Nephron progenitor cell (in vitro differentiated cells): ENCODE measurements at regions not wholly inside any gene's neighbourhood (a gene's known extent, or its start where the extent isn't known, plus 50 kb on each side); places are given as distances from the start of the nearest gene placed in this dataset.

ENCODE experiments used
- DNase-seq: peaks from one replicate; pipeline ENCODE4 v3.0.0; 2021
- H3K27ac Mint-ChIP-seq: 2 replicates; pipeline ENCODE4 v1.8.0; 2021; ENCODE audit warnings: mild to moderate bottlenecking, moderate library complexity, mixed read lengths
- H3K27me3 Mint-ChIP-seq: 2 replicates; pipeline ENCODE4 v1.8.0; 2021; ENCODE audit warnings: mild to moderate bottlenecking, low read depth, mixed read lengths; ENCODE audit not compliant: poor library complexity
- H3K36me3 Mint-ChIP-seq: 2 replicates; pipeline ENCODE4 v1.8.0; 2021; ENCODE audit warnings: low read depth, mixed read lengths
- H3K4me1 Mint-ChIP-seq: 2 replicates; pipeline ENCODE4 v1.8.0; 2021; ENCODE audit warnings: mixed read lengths
- H3K4me3 Mint-ChIP-seq: 2 replicates; pipeline ENCODE4 v1.8.0; 2021; ENCODE audit warnings: mild to moderate bottlenecking, moderate library complexity, mixed read lengths
- H3K9me3 Mint-ChIP-seq: 2 replicates; pipeline ENCODE4 v1.8.0; 2021; ENCODE audit warnings: mild to moderate bottlenecking, moderate library complexity, mixed read lengths
- CTCF ChIP-seq: fragments of 200-600 bp; sonication (generic); IDR thresholded peaks from 2 replicates; pipeline ENCODE4 v1.5.0; 2021; ENCODE audit warnings: antibody characterized with exemption

- DNase-seq, result no peak
- no peaks in the 10 kb centered on the region for H3K36me3 Mint-ChIP-seq
- no peaks in the 10 kb centered on the region for H3K9me3 Mint-ChIP-seq
- no peak for TF ChIP-seq CTCF
- no peaks in the 10 kb centered on the region for H3K27me3 Mint-ChIP-seq
- no peak overlapping the region for H3K4me3 Mint-ChIP-seq
- H3K4me1 Mint-ChIP-seq, result no peaks in the 10 kb centered on the region
- no peak overlapping the region for H3K27ac Mint-ChIP-seq
Measured at GRCh38 chr4:125911058-125911457, 596.3 kb downstream of the FAT4 start.

GRCh38 chr4:125911481-125911880, 596.7 kb downstream of the FAT4 start:
- no peak for TF ChIP-seq CTCF
- Mint-ChIP-seq H3K27ac (no peak overlapping the region), H3K27me3 (no peaks in the 10 kb centered on the region), H3K36me3 (no peaks in the 10 kb centered on the region), H3K4me1 (no peaks in the 10 kb centered on the region), H3K9me3 (no peaks in the 10 kb centered on the region), H3K4me3 (no peak overlapping the region)
- DNase-seq, result no peak

GRCh38 chr4:125917559-125917958, 602.8 kb downstream of the FAT4 start:
- Mint-ChIP-seq H3K4me3 (no peak overlapping the region), H3K9me3 (no peaks in the 10 kb centered on the region), H3K27me3 (peaks cover 3% of the 10 kb centered on the region), H3K4me1 (no peaks in the 10 kb centered on the region), H3K36me3 (no peaks in the 10 kb centered on the region), H3K27ac (no peak overlapping the region)
- DNase-seq, result no peak
- no peak for TF ChIP-seq CTCF

GRCh38 chr4:125928652-125929051, 613.9 kb downstream of the FAT4 start:
- H3K36me3 Mint-ChIP-seq, result no peaks in the 10 kb centered on the region
- no peak for DNase-seq
- no peak overlapping the region for H3K27ac Mint-ChIP-seq
- no peak overlapping the region for H3K4me3 Mint-ChIP-seq
- no peaks in the 10 kb centered on the region for H3K4me1 Mint-ChIP-seq
- TF ChIP-seq CTCF, result no peak
- peaks cover 7% of the 10 kb centered on the region for H3K9me3 Mint-ChIP-seq
- peaks cover 3% of the 10 kb centered on the region for H3K27me3 Mint-ChIP-seq

- no peaks in the 10 kb centered on the region for H3K27me3 Mint-ChIP-seq
- no peak for DNase-seq
- no peak overlapping the region for H3K27ac Mint-ChIP-seq
- no peak overlapping the region for H3K4me3 Mint-ChIP-seq
- H3K36me3 Mint-ChIP-seq, result no peaks in the 10 kb centered on the region
- no peaks in the 10 kb centered on the region for H3K4me1 Mint-ChIP-seq
- H3K9me3 Mint-ChIP-seq, result peaks cover 10% of the 10 kb centered on the region
- TF ChIP-seq CTCF, result no peak
Measured at GRCh38 chr4:125938541-125938940, 623.8 kb downstream of the FAT4 start.

GRCh38 chr4:125940426-125940825, 625.7 kb downstream of the FAT4 start:
- no peaks in the 10 kb centered on the region for H3K4me1 Mint-ChIP-seq

More at GRCh38 chr4:125940426-125940825, 625.7 kb downstream of the FAT4 start:
- no peak overlapping the region for H3K4me3 Mint-ChIP-seq
- H3K36me3 Mint-ChIP-seq, result no peaks in the 10 kb centered on the region
- no peaks in the 10 kb centered on the region for H3K9me3 Mint-ChIP-seq
- no peak overlapping the region for H3K27ac Mint-ChIP-seq
- no peak for TF ChIP-seq CTCF
- DNase-seq, result no peak
- no peaks in the 10 kb centered on the region for H3K27me3 Mint-ChIP-seq
